GM23248 (cell line): ENCODE measurements at regions not wholly inside any gene's neighbourhood (a gene's known extent, or its start where the extent isn't known, plus 50 kb on each side); places are given as distances from the start of the nearest gene placed in this dataset.

Experiments used
- EZH2 ChIP-seq: fragments of 200-600 bp; sonication (generic); IDR thresholded peaks from 2 replicates; pipeline ENCODE4 v1.6.1; 2018; ENCODE audit warnings: antibody characterized with exemption, mild to moderate bottlenecking; ENCODE audit not compliant: insufficient read depth, poor library complexity, severe bottlenecking
- EZH2phosphoT487 ChIP-seq: fragments of 200-600 bp; sonication (generic); IDR thresholded peaks from 2 replicates; pipeline ENCODE4 v1.6.1; 2018; ENCODE audit warnings: antibody characterized with exemption, moderate library complexity, mild to moderate bottlenecking, low read depth; ENCODE audit not compliant: insufficient read depth

- no peak for TF ChIP-seq EZH2
- no peak for TF ChIP-seq EZH2phosphoT487
These were observed 486.3 kb upstream of the MARCKS start for GRCh38 chr6:113370508-113371502.
